ENCODE measurements at regions not wholly inside any gene's neighbourhood (a gene's known extent, or its start where the extent isn't known, plus 50 kb on each side); places are given as distances from the start of the nearest gene placed in this dataset.
A peak's percentile ranks its signal among the peaks of the same experiment; 100 is the strongest.

DNA sequence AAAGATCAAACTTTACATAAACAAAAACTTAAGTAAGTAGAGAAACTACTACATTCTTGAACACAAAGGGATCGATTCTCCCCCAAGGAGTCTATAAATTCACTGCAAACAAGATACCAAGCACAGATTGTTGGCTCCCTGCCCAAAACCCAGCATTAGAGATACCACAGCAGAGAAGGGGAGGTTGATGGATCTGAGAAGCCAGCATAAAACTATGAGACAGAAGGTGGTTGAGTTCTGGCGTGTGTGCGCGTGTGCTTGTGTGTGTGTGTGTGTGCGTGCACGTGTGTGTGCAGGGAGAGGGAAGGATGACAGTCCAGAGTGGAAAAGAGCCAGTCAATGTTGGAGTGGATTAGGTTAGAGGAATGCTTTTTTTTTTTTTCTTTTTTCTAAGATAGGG lies 143.2 kb upstream of the PRR20G start:
- ATAC-seq = no peak
- 44% methylated on average over 6 of the region's 6 CpGs for WGBS (ENCODE audit: insufficient coverage, low coverage, low lambda C conversion rate, missing lambda C conversion rate)
- no peaks in the 10 kb centered on the region for H3K9me3 ChIP-seq
- H3K4me3 ChIP-seq = no peak overlapping the region
- intact Hi-C loops (cut with DNase I) = no loop called here
- no peaks in the 10 kb centered on the region for H3K4me1 ChIP-seq
- peak in 1 of 3 donors; percentile 28 for DNase-seq
- no peak overlapping the region for H3K27ac ChIP-seq
- TF ChIP-seq, protein P1, sequence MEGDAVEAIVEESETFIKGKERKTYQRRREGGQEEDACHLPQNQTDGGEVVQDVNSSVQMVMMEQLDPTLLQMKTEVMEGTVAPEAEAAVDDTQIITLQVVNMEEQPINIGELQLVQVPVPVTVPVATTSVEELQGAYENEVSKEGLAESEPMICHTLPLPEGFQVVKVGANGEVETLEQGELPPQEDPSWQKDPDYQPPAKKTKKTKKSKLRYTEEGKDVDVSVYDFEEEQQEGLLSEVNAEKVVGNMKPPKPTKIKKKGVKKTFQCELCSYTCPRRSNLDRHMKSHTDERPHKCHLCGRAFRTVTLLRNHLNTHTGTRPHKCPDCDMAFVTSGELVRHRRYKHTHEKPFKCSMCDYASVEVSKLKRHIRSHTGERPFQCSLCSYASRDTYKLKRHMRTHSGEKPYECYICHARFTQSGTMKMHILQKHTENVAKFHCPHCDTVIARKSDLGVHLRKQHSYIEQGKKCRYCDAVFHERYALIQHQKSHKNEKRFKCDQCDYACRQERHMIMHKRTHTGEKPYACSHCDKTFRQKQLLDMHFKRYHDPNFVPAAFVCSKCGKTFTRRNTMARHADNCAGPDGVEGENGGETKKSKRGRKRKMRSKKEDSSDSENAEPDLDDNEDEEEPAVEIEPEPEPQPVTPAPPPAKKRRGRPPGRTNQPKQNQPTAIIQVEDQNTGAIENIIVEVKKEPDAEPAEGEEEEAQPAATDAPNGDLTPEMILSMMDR (IDR thresholded peaks at IDR 0.05) = no peak
- TF ChIP-seq POLR2A (IDR thresholded peaks at IDR 0.05) = no peak
- no peaks in the 10 kb centered on the region for H3K36me3 ChIP-seq
- no peaks in the 10 kb centered on the region for H3K27me3 ChIP-seq

DNA sequence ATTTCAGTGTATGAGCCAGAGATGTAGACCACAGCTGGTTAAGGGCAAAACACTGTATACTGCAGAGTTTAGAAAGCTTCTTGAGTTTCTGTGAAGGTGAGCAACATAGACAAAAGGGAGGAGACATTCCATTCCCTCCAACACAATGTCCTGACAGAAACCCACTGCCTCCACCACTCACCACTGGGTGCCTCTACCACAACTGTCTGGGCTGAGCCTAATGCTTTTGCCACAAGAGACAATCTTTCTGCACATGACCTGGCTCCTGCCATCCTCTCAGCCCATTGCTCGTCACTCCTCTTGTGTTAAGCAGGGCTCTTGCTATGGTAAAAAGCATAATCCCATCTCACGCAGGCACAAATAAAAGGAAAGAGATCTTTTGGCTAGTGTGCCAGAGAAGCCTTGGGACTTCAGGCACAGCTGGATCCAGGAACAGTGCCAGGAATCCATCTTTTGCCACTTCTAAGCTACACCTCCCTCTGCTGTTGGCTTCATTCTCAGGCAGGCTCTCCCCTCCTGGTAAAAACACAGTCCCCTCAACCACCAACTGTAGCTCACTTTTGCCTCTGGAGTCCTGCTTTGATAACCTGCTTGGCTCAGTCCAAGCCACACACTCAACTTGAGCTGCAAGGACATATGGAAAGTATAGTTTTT lies 140.6 kb upstream of the PRR20G start:
- 50% methylated on average over 1 of the region's 2 CpGs for WGBS (ENCODE audit: insufficient coverage, low coverage, low lambda C conversion rate, missing lambda C conversion rate)
- Histone ChIP-seq H3K4me1 (no peaks in the 10 kb centered on the region), H3K4me3 (no peak overlapping the region), H3K36me3 (no peaks in the 10 kb centered on the region), H3K27ac (no peak overlapping the region), H3K27me3 (no peaks in the 10 kb centered on the region), H3K9me3 (no peaks in the 10 kb centered on the region)
- DNase-seq (peak in 1 of 3 donors; percentile 22), ATAC-seq (no peak)
- intact Hi-C loops (cut with DNase I) = no loop called here
- TF ChIP-seq, protein P1 (IDR thresholded peaks at IDR 0.05) = no peak
- no peak for TF ChIP-seq POLR2A (IDR thresholded peaks at IDR 0.05)

DNA sequence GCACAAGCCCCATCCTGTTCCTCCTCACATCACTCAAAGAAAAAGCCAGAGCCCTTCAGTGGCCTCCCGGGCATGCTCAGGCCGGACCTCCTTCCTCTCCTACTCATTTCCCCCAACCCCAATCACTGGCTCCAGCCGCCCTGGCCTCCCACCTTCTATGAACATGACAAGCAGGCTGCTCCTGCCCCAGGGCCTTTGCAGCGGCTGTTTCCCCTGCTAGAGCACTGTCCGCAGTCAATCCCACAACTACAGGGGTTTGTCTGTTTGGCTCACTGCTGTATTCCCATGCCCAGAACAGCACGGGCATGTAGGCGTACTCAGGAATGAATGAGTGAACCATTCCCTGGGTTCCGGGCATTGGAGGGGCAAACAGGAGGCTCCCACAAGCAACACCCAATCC lies 139.8 kb upstream of the PRR20G start:
- intact Hi-C loops (cut with DNase I) = no loop called here
- Histone ChIP-seq H3K27me3 (no peaks in the 10 kb centered on the region), H3K4me3 (no peak overlapping the region), H3K27ac (no peak overlapping the region), H3K36me3 (no peaks in the 10 kb centered on the region), H3K4me1 (no peaks in the 10 kb centered on the region), H3K9me3 (no peaks in the 10 kb centered on the region)
- TF ChIP-seq POLR2A (IDR thresholded peaks at IDR 0.05) = no peak
- TF ChIP-seq, protein P1 (IDR thresholded peaks at IDR 0.05) = no peak
- 84% methylated on average over 3 of the region's 8 CpGs for whole genome bisulfite sequencing (ENCODE audit: insufficient coverage, low coverage, low lambda C conversion rate, missing lambda C conversion rate)
- DNase-seq (peak in 2 of 3 donors; percentile 27 to 33), ATAC-seq (no peak)

DNA sequence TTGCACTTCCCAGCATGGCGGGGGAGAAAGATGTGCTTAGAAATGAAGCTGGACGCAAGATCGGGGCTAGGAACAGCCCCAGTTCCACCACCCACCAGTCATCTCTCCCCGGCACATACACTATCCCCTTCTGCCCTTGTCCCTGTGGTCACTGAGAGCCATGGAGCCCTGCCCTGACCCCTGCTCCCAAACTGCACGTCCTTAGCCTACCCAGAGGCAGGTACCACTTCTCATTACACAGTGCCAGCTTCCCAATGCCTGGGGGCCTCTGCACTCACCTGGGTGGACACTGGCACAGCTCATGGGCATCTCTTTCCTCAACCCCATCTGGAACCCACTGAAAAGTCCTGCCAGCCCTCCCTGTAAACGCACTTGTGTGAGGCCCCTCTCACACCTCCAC lies 139.3 kb upstream of the PRR20G start:
- no peaks in the 10 kb centered on the region for H3K36me3 ChIP-seq
- H3K4me1 ChIP-seq = no peaks in the 10 kb centered on the region
- H3K9me3 ChIP-seq = no peaks in the 10 kb centered on the region
- WGBS (ENCODE audit: insufficient coverage, low coverage, low lambda C conversion rate, missing lambda C conversion rate) = 56% methylated on average over 2 of the region's 6 CpGs
- intact Hi-C loops (cut with DNase I) = no loop called here
- H3K27ac ChIP-seq = no peak overlapping the region
- H3K4me3 ChIP-seq = no peak overlapping the region
- ATAC-seq (no peak), DNase-seq (peak in 2 of 3 donors; percentile 21 to 27)
- TF ChIP-seq, protein P1 (IDR thresholded peaks at IDR 0.05) = no peak
- no peak for TF ChIP-seq POLR2A (IDR thresholded peaks at IDR 0.05)
- H3K27me3 ChIP-seq = no peaks in the 10 kb centered on the region
